ENCODE measurements at regions not wholly inside any gene's neighbourhood (a gene's known extent, or its start where the extent isn't known, plus 50 kb on each side); places are given as distances from the start of the nearest gene placed in this dataset.

GRCh38 chr13:72599178-72599743 is 128.2 kb downstream of the MZT1 start:
- Histone ChIP-seq H3K36me3 (ENCODE audit: control insufficient read depth, insufficient read depth, low read length) (no peaks in the 10 kb centered on the region), H3K9me3 (no peaks in the 10 kb centered on the region), H3K27me3 (replicated peaks; ENCODE audit: control insufficient read depth, insufficient read depth, low read length) (no peaks in the 10 kb centered on the region), H3K4me3 (ENCODE audit: low read depth, low read length) (no peak overlapping the region), H3K4me1 (no peaks in the 10 kb centered on the region)
- Mint-ChIP-seq H3K4me3 (ENCODE audit: unreplicated experiment) (no peak overlapping the region), H3K27me3 (ENCODE audit: insufficient read depth, unreplicated experiment) (no peaks in the 10 kb centered on the region), H3K4me1 (ENCODE audit: low read depth, unreplicated experiment) (no peaks in the 10 kb centered on the region), H3K9me3 (ENCODE audit: unreplicated experiment) (no peaks in the 10 kb centered on the region), H3K27ac (ENCODE audit: unreplicated experiment) (no peak overlapping the region), H3K36me3 (ENCODE audit: insufficient read depth, unreplicated experiment) (no peaks in the 10 kb centered on the region)
- POLR2A ChIA-PET: no interaction called here
- no peak for TF ChIP-seq CTCF (IDR thresholded peaks at IDR 0.05; ENCODE audit: insufficient read depth in 1 of 2, low read depth in 1 of 2, low read length in 1 of 2, severe bottlenecking in 1 of 2, unreplicated experiment in 1 of 2)
- no TSS peak for BruUV-seq (replicated peaks)
- intact Hi-C loops (cut with micrococcal nuclease; ENCODE audit: unreplicated experiment): no loop called here
- CTCF ChIA-PET: no interaction called here
- no peak for DNase-seq

GRCh38 chr13:72590091-72590740 is 137.2 kb downstream of the MZT1 start:
- H3K4me1 ChIP-seq: no peaks in the 10 kb centered on the region
- Mint-ChIP-seq H3K36me3 (ENCODE audit: insufficient read depth, unreplicated experiment) (no peaks in the 10 kb centered on the region), H3K4me1 (ENCODE audit: low read depth, unreplicated experiment) (no peaks in the 10 kb centered on the region), H3K27me3 (ENCODE audit: insufficient read depth, unreplicated experiment) (peaks cover 10% of the 10 kb centered on the region), H3K9me3 (ENCODE audit: unreplicated experiment) (no peaks in the 10 kb centered on the region), H3K27ac (ENCODE audit: unreplicated experiment) (no peak overlapping the region), H3K4me3 (ENCODE audit: unreplicated experiment) (no peak overlapping the region)
- CTCF ChIA-PET: no interaction called here
- H3K36me3 ChIP-seq (ENCODE audit: control insufficient read depth, insufficient read depth, low read length): no peaks in the 10 kb centered on the region
- no peaks in the 10 kb centered on the region for H3K27me3 ChIP-seq (replicated peaks; ENCODE audit: control insufficient read depth, insufficient read depth, low read length)
- intact Hi-C loops (cut with micrococcal nuclease; ENCODE audit: unreplicated experiment): no loop called here
- no peaks in the 10 kb centered on the region for H3K9me3 ChIP-seq
- no peak overlapping the region for H3K4me3 ChIP-seq (ENCODE audit: low read depth, low read length)
- no peak for DNase-seq
- no peak for TF ChIP-seq CTCF (IDR thresholded peaks at IDR 0.05; ENCODE audit: insufficient read depth in 1 of 2, low read depth in 1 of 2, low read length in 1 of 2, severe bottlenecking in 1 of 2, unreplicated experiment in 1 of 2)
- POLR2A ChIA-PET: no interaction called here
- no TSS peak for BruUV-seq (replicated peaks)

DNA sequence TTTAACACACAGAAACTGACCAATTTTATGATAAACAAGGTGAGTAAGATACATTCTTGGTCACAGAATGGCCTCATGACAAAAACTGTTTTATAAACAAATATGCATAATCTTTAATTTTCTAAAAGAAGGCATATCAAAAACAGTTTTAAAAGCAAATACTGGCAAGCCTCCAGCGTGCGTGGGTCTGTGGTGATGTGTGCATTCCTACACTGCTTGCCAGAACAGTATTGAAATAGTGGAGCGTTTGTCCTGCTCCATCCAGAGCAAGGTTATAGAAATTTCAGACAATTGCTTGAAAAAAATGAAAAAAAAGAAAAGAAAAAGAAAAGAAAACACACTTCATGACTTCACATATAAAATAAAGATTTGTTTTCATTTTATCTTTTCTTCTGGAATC is 140.9 kb downstream of the MZT1 start:
- H3K27ac Mint-ChIP-seq (ENCODE audit: unreplicated experiment): no peak overlapping the region
- intact Hi-C loops (cut with micrococcal nuclease; ENCODE audit: unreplicated experiment): no loop called here
- no peaks in the 10 kb centered on the region for H3K4me1 Mint-ChIP-seq (ENCODE audit: low read depth, unreplicated experiment)
- CTCF ChIA-PET: no interaction called here
- H3K27me3 ChIP-seq (replicated peaks; ENCODE audit: control insufficient read depth, insufficient read depth, low read length): no peaks in the 10 kb centered on the region
- no peaks in the 10 kb centered on the region for H3K9me3 Mint-ChIP-seq (ENCODE audit: unreplicated experiment)
- no peaks in the 10 kb centered on the region for H3K9me3 ChIP-seq
- H3K27me3 Mint-ChIP-seq (ENCODE audit: insufficient read depth, unreplicated experiment): peaks cover 7% of the 10 kb centered on the region
- no peaks in the 10 kb centered on the region for H3K36me3 Mint-ChIP-seq (ENCODE audit: insufficient read depth, unreplicated experiment)
- no peak overlapping the region for H3K4me3 ChIP-seq (ENCODE audit: low read depth, low read length)
- POLR2A ChIA-PET: no interaction called here
- no peak overlapping the region for H3K4me3 Mint-ChIP-seq (ENCODE audit: unreplicated experiment)
- no peak for TF ChIP-seq CTCF (IDR thresholded peaks at IDR 0.05; ENCODE audit: insufficient read depth in 1 of 2, low read depth in 1 of 2, low read length in 1 of 2, severe bottlenecking in 1 of 2, unreplicated experiment in 1 of 2)
- no TSS peak for BruUV-seq (replicated peaks)
- no peaks in the 10 kb centered on the region for H3K36me3 ChIP-seq (ENCODE audit: control insufficient read depth, insufficient read depth, low read length)
- no peaks in the 10 kb centered on the region for H3K4me1 ChIP-seq
- no peak for DNase-seq
